H54 (cell line): ENCODE measurements at regions not wholly inside any gene's neighbourhood (a gene's known extent, or its start where the extent isn't known, plus 50 kb on each side); places are given as distances from the start of the nearest gene placed in this dataset.

Experiments
- DNase-seq: peaks from one replicate; pipeline ENCODE4 v3.0.0; 2011; ENCODE audit warnings: low spot score, mixed read lengths; ENCODE audit not compliant: insufficient read length
- FAIRE-seq: peaks from 3 replicates; lab custom pipeline; 2011; peaks lifted over from hg19 to GRCh38; lab: Jason Lieb, UNC
- POLR2A ChIP-seq: IDR thresholded peaks from 2 replicates; pipeline ENCODE4 v1.6.1; 2011; ENCODE audit warnings: low read depth, mild to moderate bottlenecking, low read length

- FAIRE-seq (no peak), DNase-seq (no peak)
- no peak for TF ChIP-seq POLR2A
These were observed 289.2 kb downstream of the FBXW7 start for GRCh38 chr4:152246659-152247058.

GRCh38 chr4:152245680-152246079, 290.2 kb downstream of the FBXW7 start:
- TF ChIP-seq POLR2A, result no peak

DNA sequence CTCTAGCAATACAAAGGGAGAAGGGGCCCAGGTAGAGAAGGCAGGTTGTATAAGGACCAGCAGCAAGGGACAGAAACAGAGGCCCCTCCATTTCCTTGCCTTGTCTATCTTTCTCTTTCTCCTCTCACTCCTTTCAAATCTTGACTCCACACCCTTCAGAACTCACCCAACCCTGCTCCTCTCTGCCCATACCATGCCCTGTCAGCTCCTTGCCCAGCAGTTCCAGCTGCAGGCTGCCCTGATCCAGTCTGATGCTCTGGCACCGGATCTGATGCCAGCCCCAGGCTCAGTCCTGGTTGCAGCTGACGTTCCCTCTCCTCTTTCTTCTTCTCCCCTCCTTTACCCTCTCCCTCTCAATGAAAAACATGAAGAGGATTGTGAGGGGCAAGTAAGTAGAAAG, 291.2 kb downstream of the FBXW7 start:
- FAIRE-seq (no peak), DNase-seq (no peak)
- TF ChIP-seq POLR2A, result no peak

More at GRCh38 chr4:152245680-152246079, 290.2 kb downstream of the FBXW7 start:
- no peak for DNase-seq
- FAIRE-seq, result no peak

DNA sequence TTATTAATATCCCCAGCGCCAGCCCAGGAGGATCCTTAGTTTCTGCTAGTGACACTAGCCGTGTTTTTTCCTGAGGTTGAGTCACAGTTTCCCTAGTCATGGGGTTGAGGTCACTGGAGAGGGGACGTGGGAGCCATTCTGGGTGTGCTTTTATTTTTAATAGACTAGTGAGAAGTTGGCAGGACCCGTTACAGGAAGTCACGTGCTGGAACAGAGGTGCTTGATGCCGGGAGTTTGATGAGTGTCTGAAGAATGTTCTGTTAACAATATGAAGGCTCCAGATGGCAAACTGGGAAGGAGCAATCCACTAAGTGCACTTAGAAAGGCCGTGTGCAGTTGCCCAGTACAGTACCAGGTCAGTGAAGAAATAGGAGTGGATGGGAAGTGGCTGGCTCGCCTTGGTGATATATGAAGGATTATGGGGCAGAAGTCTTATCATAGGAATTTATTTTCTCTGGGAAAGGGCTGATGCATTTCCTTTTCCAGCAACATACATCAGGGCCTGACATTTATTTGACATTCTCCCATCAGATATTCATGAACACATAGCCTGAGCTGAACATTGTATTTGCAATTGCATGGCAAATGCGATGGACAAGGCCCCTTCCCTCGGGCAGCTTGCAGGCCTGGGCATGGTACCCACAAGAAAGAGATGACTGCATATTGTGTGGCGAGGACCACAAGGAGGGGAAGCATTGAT, 291.8 kb downstream of the FBXW7 start:
- no peak for FAIRE-seq
- TF ChIP-seq POLR2A, result no peak
- no peak for DNase-seq

- no peak for DNase-seq
- FAIRE-seq, result no peak
- no peak for TF ChIP-seq POLR2A
These were observed 292.7 kb downstream of the FBXW7 start for GRCh38 chr4:152243206-152243605.

GRCh38 chr4:152240232-152240631, 295.7 kb downstream of the FBXW7 start:
- FAIRE-seq, result no peak
- no peak for DNase-seq
- no peak for TF ChIP-seq POLR2A

- DNase-seq (no peak), FAIRE-seq (no peak)
- no peak for TF ChIP-seq POLR2A
These were observed 296.7 kb downstream of the FBXW7 start for GRCh38 chr4:152239216-152239615.

GRCh38 chr4:152236519-152237056, 299.3 kb downstream of the FBXW7 start:
- DNase-seq (no peak), FAIRE-seq (no peak)
- TF ChIP-seq POLR2A, result no peak

- DNase-seq, result no peak
- FAIRE-seq, result no peak
- TF ChIP-seq POLR2A, result no peak
These were observed 300.2 kb downstream of the FBXW7 start for GRCh38 chr4:152235718-152236117.

- DNase-seq (no peak), FAIRE-seq (no peak)
- no peak for TF ChIP-seq POLR2A
These were observed 301.3 kb downstream of the FBXW7 start for GRCh38 chr4:152234571-152234970.

GRCh38 chr4:152232271-152232670, 303.6 kb downstream of the FBXW7 start:
- FAIRE-seq (no peak), DNase-seq (no peak)
- TF ChIP-seq POLR2A, result no peak

DNA sequence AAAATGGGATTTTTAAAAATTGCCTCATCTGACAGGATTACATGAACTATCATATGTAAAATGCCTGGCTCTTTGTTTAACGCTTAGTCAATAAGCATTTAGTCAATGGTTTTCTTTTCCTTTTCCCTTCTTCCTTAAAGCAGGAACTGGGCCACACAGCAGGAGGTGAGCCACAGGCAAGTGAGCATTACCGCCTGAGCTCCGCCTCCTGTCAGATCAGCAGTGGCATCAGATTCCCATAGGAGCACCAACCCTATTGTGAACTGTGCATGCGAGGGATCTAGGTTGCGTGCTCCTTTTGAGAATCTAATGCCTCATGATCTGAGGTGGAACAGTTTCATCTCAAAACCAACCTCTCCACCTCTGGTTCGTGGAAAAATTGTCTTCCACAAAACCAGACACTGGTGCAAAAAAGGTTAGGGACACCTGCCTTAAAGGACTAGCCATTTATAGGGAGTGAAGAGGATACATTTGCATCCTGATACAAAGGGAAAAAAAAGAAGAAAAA, 306.1 kb downstream of the FBXW7 start:
- TF ChIP-seq POLR2A, result no peak
- FAIRE-seq (no peak), DNase-seq (no peak)

- FAIRE-seq (no peak), DNase-seq (no peak)
- no peak for TF ChIP-seq POLR2A
These were observed 310.2 kb downstream of the FBXW7 start for GRCh38 chr4:152225680-152226079.

- DNase-seq (no peak), FAIRE-seq (no peak)
These were observed 311.0 kb downstream of the FBXW7 start for GRCh38 chr4:152224721-152225420.

More at GRCh38 chr4:152224721-152225420, 311.0 kb downstream of the FBXW7 start:
- no peak for TF ChIP-seq POLR2A
